SK-N-SH treated with all-trans-retinoic acid at 6 μM for 48 hours (cell line): ENCODE measurements at regions not wholly inside any gene's neighbourhood (a gene's known extent, or its start where the extent isn't known, plus 50 kb on each side); places are given as distances from the start of the nearest gene placed in this dataset.

Source experiments
- ARNTL ChIP-seq: fragments of 450-650 bp; formaldehyde crosslinking; IDR thresholded peaks from 2 replicates; pipeline ENCODE4 v1.5.0; 2020; ENCODE audit warnings: low read depth, mild to moderate bottlenecking, moderate library complexity, borderline replicate concordance
- PATZ1 ChIP-seq: fragments of 250-450 bp; sonication (Bioruptor Pico); IDR thresholded peaks from 2 replicates; pipeline ENCODE4 v1.8.0; 2020; ENCODE audit warnings: mild to moderate bottlenecking, moderate library complexity, borderline replicate concordance
- POU6F1 ChIP-seq: fragments of 250-450 bp; sonication (Bioruptor Pico); IDR thresholded peaks from 2 replicates; pipeline ENCODE4 v1.8.0; 2021; ENCODE audit warnings: low read depth, mild to moderate bottlenecking, moderate library complexity, borderline replicate concordance
- RARB ChIP-seq: fragments of 250-450 bp; sonication (Bioruptor Pico); IDR thresholded peaks from 2 replicates; pipeline ENCODE4 v1.8.0; 2021; ENCODE audit warnings: mild to moderate bottlenecking, moderate library complexity
- SNAI2 ChIP-seq: fragments of 250-450 bp; sonication (Bioruptor Pico); IDR thresholded peaks from 2 replicates; pipeline ENCODE4 v1.5.0; 2020; ENCODE audit warnings: mild to moderate bottlenecking, moderate library complexity
- ZFP30 ChIP-seq: fragments of 450-650 bp; formaldehyde crosslinking; IDR thresholded peaks from 2 replicates; pipeline ENCODE4 v1.5.0; 2022; ENCODE audit warnings: mild to moderate bottlenecking, moderate library complexity
- ZNF565 ChIP-seq: fragments of 450-650 bp; formaldehyde crosslinking; conservative IDR thresholded peaks from 2 replicates; pipeline ENCODE4 v1.5.0; 2020; ENCODE audit warnings: low read depth, mild to moderate bottlenecking, moderate library complexity

- no peak for TF ChIP-seq SNAI2 (CRISPR knock-in tag)
- no peak for TF ChIP-seq ARNTL
- no peak for TF ChIP-seq PATZ1
- no peak for TF ChIP-seq POU6F1 (CRISPR knock-in tag)
- TF ChIP-seq ZNF565 (CRISPR knock-in tag) = no peak
- TF ChIP-seq ZFP30 (CRISPR knock-in tag) = no peak
- no peak for TF ChIP-seq RARB (CRISPR knock-in tag)
Measured at GRCh38 chr6:109290143-109290931, 91.9 kb downstream of the CD164 start.
